GM20000 (cell line): ENCODE measurements at regions not wholly inside any gene's neighbourhood (a gene's known extent, or its start where the extent isn't known, plus 50 kb on each side); places are given as distances from the start of the nearest gene placed in this dataset.

Experiments
- DNase-seq: peaks from one replicate; pipeline ENCODE4 v3.0.0; 2012; ENCODE audit warnings: low spot score
- CTCF ChIP-seq: IDR thresholded peaks from 2 replicates; pipeline ENCODE4 v1.5.1; 2012; ENCODE audit warnings: mild to moderate bottlenecking, control low read depth; ENCODE audit errors: extremely low read depth, missing control alignments

DNA sequence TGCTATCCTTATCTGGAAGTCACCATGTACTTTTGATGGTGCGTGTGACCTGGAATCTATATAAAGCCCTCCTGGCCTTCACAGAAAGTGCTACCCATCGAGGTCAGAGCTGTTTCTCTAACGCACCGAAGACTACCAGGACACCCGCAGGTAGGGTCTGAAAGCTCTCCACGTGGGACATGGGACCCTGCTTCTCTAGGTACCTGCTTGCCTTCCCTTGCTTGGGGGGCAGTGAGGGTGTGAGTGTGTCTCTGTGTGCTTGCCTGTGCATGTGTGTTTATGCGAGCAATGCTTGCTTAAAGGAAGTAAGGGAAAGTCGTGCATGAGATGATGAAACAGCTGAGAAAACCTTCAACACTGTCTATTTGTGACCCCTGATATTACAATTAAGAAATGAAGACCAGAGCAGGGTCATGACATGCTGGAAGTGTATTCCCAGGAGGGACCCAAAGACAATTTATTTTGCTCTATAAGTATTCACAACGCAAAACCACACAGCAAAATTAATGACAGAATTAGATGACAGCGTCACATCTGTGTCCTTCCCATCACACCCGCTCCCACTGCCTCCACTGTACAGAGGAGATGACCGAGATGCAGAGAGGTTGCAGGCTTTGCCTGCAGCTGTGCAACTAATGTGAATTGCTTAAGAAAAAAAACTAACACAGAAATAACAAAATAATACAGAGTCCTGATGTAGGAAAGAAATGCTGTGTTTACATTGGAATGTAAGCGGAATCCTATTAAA is 76.4 kb upstream of the HELT start:
- TF ChIP-seq CTCF: no peak
- no peak for DNase-seq

DNA sequence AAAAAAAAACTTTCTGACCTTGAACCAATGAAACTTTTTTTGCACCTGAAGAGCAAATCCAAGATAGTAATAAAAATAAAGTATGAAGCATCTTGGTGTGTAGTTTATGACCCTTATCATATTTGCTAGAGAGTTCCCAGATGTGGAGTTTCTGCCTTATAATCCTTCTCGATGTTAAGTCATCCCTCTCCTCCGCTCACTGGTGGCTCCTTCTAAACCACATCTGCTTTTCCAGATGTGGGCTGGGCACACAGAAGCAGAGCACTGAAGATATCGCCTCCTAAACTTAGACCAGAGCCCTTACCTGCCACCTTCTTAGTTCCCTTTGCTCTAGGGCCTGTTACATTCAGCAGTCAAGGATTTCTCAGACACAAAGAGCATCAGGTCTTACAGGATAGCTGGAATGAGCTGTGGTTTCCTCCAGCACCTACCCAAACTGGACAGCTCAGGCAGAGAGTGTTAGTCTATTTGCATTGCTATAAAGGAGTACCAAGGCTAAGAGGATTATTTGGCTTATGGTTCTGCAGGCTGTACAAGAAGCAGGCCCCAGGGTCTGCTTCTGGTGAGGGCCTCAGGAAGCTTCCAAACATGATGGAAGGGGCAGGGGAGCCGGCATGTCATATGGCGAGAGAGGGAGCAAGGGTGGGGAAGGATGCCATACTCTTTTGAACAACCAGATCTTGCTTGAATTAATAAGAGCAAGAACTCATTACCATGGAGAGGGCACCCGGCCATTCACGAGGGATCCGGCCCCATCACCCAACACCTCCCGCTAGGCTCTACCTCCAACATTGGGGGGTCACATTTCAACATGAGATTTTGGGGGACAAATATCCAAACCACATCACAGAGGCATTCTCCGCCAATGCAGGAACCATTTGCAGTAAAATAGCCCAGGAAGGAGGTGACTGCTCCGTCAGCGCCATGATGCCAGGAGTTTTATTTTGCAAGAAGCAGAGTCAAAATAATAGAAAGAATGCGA is 75.6 kb upstream of the HELT start:
- TF ChIP-seq CTCF: no peak
- no peak for DNase-seq

- no peak for DNase-seq
- TF ChIP-seq CTCF: no peak
Measured at GRCh38 chr4:184949020-184949419, 69.3 kb upstream of the HELT start.

DNA sequence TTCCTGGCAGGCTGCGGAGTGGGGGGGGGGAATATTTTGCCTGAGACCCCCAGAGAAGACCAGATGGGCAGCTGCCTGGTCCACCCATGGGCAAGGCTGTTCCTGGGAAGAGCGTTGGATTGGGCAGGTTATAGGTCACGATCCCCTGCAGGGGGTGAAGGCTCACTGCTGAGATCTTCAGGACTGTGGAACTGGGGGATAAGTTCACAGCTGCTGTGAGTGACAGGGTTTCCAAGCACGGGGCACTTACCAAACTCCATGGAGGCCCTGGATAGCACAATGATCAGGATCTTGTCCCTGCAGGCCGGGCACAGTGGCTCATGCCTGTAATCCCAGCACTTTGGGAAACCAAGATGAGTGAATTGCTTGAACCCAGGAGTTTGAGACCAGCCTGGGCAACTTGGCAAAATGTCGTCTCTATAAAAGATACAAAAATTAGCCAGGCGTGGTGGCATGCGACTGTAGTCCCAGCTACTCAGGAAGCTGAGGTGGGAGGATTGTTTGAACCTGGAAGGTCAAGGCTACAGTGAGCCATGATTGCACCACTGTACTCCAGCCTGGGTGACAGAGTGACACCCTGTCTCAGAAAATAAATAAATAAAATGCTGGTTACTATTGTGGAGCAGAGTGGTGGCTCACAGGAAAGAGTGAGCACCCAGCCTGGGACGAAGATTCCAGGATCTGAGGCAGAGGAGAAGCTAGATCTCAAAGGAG is 68.0 kb upstream of the HELT start:
- no peak for DNase-seq
- no peak for TF ChIP-seq CTCF

DNA sequence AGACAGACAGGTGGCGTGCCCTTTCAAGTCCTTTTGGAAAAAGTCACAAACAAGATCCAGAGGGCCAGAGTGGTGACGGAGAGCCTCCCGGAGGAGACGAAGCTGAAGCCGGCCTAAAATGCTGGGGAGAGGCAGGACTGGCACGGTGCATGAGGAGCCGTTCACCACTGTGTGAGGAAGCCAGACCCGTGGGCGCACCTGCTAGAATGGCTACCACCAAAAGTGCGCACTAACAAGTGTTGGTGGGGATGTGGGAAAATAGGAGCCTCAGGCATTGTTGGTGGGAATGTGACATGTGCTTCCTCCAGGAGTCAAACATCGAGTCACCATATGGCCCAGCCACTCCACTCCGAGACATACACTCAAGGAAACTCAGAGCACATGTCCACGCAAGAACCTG is 67.4 kb upstream of the HELT start:
- no peak for TF ChIP-seq CTCF

GRCh38 chr4:184951668-184952160 is 66.6 kb upstream of the HELT start:
- no peak for TF ChIP-seq CTCF

More for the DNA sequence above, 67.4 kb upstream of the HELT start:
- DNase-seq: no peak

More at GRCh38 chr4:184951668-184952160, 66.6 kb upstream of the HELT start:
- no peak for DNase-seq
